ENCODE measurements at regions not wholly inside any gene's neighbourhood (a gene's known extent, or its start where the extent isn't known, plus 50 kb on each side); places are given as distances from the start of the nearest gene placed in this dataset.

GRCh38 chr19:21611659-21612402 is 106.4 kb downstream of the ZNF429 start:
- H4K8ac ChIP-seq (ENCODE audit: low read depth, low read length), result no peak overlapping the region
- no peak overlapping the region for H3K23ac ChIP-seq (ENCODE audit: low read depth, low read length, poor library complexity)
- WGBS, 2 donors (ENCODE audit: extremely low coverage in 2 of 2, insufficient read length in 2 of 2, insufficient replicate concordance in 1 of 2), result no CpG with 5 or more reads among the region's 4 CpGs
- no peak overlapping the region for H2BK12ac ChIP-seq (ENCODE audit: low read length)
- H2BK5ac ChIP-seq (ENCODE audit: low read length), result no peak overlapping the region
- no peak overlapping the region for H2AK5ac ChIP-seq (ENCODE audit: low read depth, low read length)
- H3K4me2 ChIP-seq (ENCODE audit: insufficient read depth, low read length, poor library complexity, severe bottlenecking), result no peak overlapping the region
- H3K9ac ChIP-seq (ENCODE audit: low read depth, low read length, poor library complexity), result no peak overlapping the region
- H3K18ac ChIP-seq (ENCODE audit: low read length), result no peak overlapping the region
- H3K27ac ChIP-seq (replicated peaks; ENCODE audit: low read length), result no peak overlapping the region
- no peak for DNase-seq (ENCODE audit: low spot score)
- no peaks in the 10 kb centered on the region for H3K36me3 ChIP-seq (replicated peaks in 1 of 2; ENCODE audit: control insufficient read depth in 2 of 2, insufficient read depth in 2 of 2, low read length in 2 of 2)
- H2BK120ac ChIP-seq (ENCODE audit: low read depth, low read length), result no peak overlapping the region
- no peak overlapping the region for H4K91ac ChIP-seq (ENCODE audit: low read depth, low read length, poor library complexity)
- no peaks in the 10 kb centered on the region for H3K9me3 ChIP-seq (replicated peaks in 1 of 2; ENCODE audit: control insufficient read depth in 2 of 2, insufficient read depth in 1 of 2, low read depth in 1 of 2, low read length in 2 of 2)
- peaks cover 0 to 3% of the 10 kb centered on the region in 2 donors for H3K4me1 ChIP-seq (ENCODE audit: control insufficient read depth in 2 of 2, insufficient read depth in 1 of 2, low read depth in 1 of 2, low read length in 2 of 2)
- no peak overlapping the region for H3K4ac ChIP-seq (ENCODE audit: low read length)
- H2AFZ ChIP-seq (ENCODE audit: low read length), result no peak overlapping the region
- H2BK15ac ChIP-seq (ENCODE audit: low read length), result no peak overlapping the region
- H3K27me3 ChIP-seq (ENCODE audit: control insufficient read depth in 3 of 3, insufficient read depth in 3 of 3, low read depth in 1 of 3, low read length in 3 of 3), result no peaks in the 10 kb centered on the region
- H3K4me3 ChIP-seq (ENCODE audit: low read length in 2 of 2), result no peak overlapping the region
- no peaks in the 10 kb centered on the region for H3K79me1 ChIP-seq (ENCODE audit: low read depth, low read length)
- H3K14ac ChIP-seq (ENCODE audit: low read length), result no peak overlapping the region

GRCh38 chr19:21610787-21611186 is 105.4 kb downstream of the ZNF429 start:
- no peaks in the 10 kb centered on the region for H3K36me3 ChIP-seq (replicated peaks in 1 of 2; ENCODE audit: control insufficient read depth in 2 of 2, insufficient read depth in 2 of 2, low read length in 2 of 2)
- H2BK15ac ChIP-seq (ENCODE audit: low read length), result no peak overlapping the region
- no peaks in the 10 kb centered on the region for H3K27me3 ChIP-seq (ENCODE audit: control insufficient read depth in 3 of 3, insufficient read depth in 3 of 3, low read depth in 1 of 3, low read length in 3 of 3)
- H3K79me1 ChIP-seq (ENCODE audit: low read depth, low read length), result no peaks in the 10 kb centered on the region
- H3K27ac ChIP-seq (replicated peaks; ENCODE audit: low read length), result no peak overlapping the region
- no peak overlapping the region for H3K14ac ChIP-seq (ENCODE audit: low read length)
- H3K23ac ChIP-seq (ENCODE audit: low read depth, low read length, poor library complexity), result no peak overlapping the region
- no peak overlapping the region for H3K4me2 ChIP-seq (ENCODE audit: insufficient read depth, low read length, poor library complexity, severe bottlenecking)
- H3K9me3 ChIP-seq (replicated peaks in 1 of 2; ENCODE audit: control insufficient read depth in 2 of 2, insufficient read depth in 1 of 2, low read depth in 1 of 2, low read length in 2 of 2), result no peaks in the 10 kb centered on the region
- no peak overlapping the region for H2AK5ac ChIP-seq (ENCODE audit: low read depth, low read length)
- H2BK12ac ChIP-seq (ENCODE audit: low read length), result no peak overlapping the region
- no peak overlapping the region for H3K9ac ChIP-seq (ENCODE audit: low read depth, low read length, poor library complexity)
- no peak overlapping the region for H4K91ac ChIP-seq (ENCODE audit: low read depth, low read length, poor library complexity)
- DNase-seq (ENCODE audit: low spot score), result no peak
- H2AFZ ChIP-seq (ENCODE audit: low read length), result no peak overlapping the region
- H3K18ac ChIP-seq (ENCODE audit: low read length), result no peak overlapping the region
- H3K4me3 ChIP-seq (ENCODE audit: low read length in 2 of 2), result no peak overlapping the region
- H2BK120ac ChIP-seq (ENCODE audit: low read depth, low read length), result no peak overlapping the region
- no peak overlapping the region for H4K8ac ChIP-seq (ENCODE audit: low read depth, low read length)
- no peak overlapping the region for H2BK5ac ChIP-seq (ENCODE audit: low read length)
- peaks cover 0 to 5% of the 10 kb centered on the region in 2 donors for H3K4me1 ChIP-seq (ENCODE audit: control insufficient read depth in 2 of 2, insufficient read depth in 1 of 2, low read depth in 1 of 2, low read length in 2 of 2)
- H3K4ac ChIP-seq (ENCODE audit: low read length), result no peak overlapping the region
- no CpG with 5 or more reads among the region's 1 CpG for WGBS, 2 donors (ENCODE audit: extremely low coverage in 2 of 2, insufficient read length in 2 of 2, insufficient replicate concordance in 1 of 2)

GRCh38 chr19:21610341-21610740 is 104.9 kb downstream of the ZNF429 start:
- H2AK5ac ChIP-seq (ENCODE audit: low read depth, low read length), result no peak overlapping the region

GRCh38 chr19:21608571-21608970 is 103.2 kb downstream of the ZNF429 start:
- Histone ChIP-seq H3K4me1 (ENCODE audit: control insufficient read depth in 2 of 2, insufficient read depth in 1 of 2, low read depth in 1 of 2, low read length in 2 of 2) (peaks cover 2 to 19% of the 10 kb centered on the region in 2 donors), H2AFZ (ENCODE audit: low read length) (no peak overlapping the region), H4K91ac (ENCODE audit: low read depth, low read length, poor library complexity) (no peak overlapping the region), H3K79me1 (ENCODE audit: low read depth, low read length) (no peaks in the 10 kb centered on the region), H3K27me3 (ENCODE audit: control insufficient read depth in 3 of 3, insufficient read depth in 3 of 3, low read depth in 1 of 3, low read length in 3 of 3) (no peaks in the 10 kb centered on the region), H3K27ac (replicated peaks; ENCODE audit: low read length) (no peak overlapping the region), H2BK120ac (ENCODE audit: low read depth, low read length) (no peak overlapping the region), H3K36me3 (replicated peaks in 1 of 2; ENCODE audit: control insufficient read depth in 2 of 2, insufficient read depth in 2 of 2, low read length in 2 of 2) (no peaks in the 10 kb centered on the region), H2BK15ac (ENCODE audit: low read length) (no peak overlapping the region), H3K4ac (ENCODE audit: low read length) (no peak overlapping the region), H3K4me2 (ENCODE audit: insufficient read depth, low read length, poor library complexity, severe bottlenecking) (no peak overlapping the region), H3K14ac (ENCODE audit: low read length) (no peak overlapping the region), H2BK5ac (ENCODE audit: low read length) (no peak overlapping the region), H2BK12ac (ENCODE audit: low read length) (no peak overlapping the region), H3K18ac (ENCODE audit: low read length) (no peak overlapping the region), H3K9me3 (replicated peaks in 1 of 2; ENCODE audit: control insufficient read depth in 2 of 2, insufficient read depth in 1 of 2, low read depth in 1 of 2, low read length in 2 of 2) (no peaks in the 10 kb centered on the region), H3K4me3 (ENCODE audit: low read length in 2 of 2) (no peak overlapping the region), H3K9ac (ENCODE audit: low read depth, low read length, poor library complexity) (no peak overlapping the region), H3K23ac (ENCODE audit: low read depth, low read length, poor library complexity) (no peak overlapping the region), H4K8ac (ENCODE audit: low read depth, low read length) (no peak overlapping the region), H2AK5ac (ENCODE audit: low read depth, low read length) (no peak overlapping the region)
- no CpG with 5 or more reads among the region's 2 CpGs for WGBS, 2 donors (ENCODE audit: extremely low coverage in 2 of 2, insufficient read length in 2 of 2, insufficient replicate concordance in 1 of 2)
- no peak for DNase-seq (ENCODE audit: low spot score)

More at GRCh38 chr19:21610341-21610740, 104.9 kb downstream of the ZNF429 start:
- no peaks in the 10 kb centered on the region for H3K27me3 ChIP-seq (ENCODE audit: control insufficient read depth in 3 of 3, insufficient read depth in 3 of 3, low read depth in 1 of 3, low read length in 3 of 3)
- no peak overlapping the region for H3K4me3 ChIP-seq (ENCODE audit: low read length in 2 of 2)
- no peak overlapping the region for H3K4ac ChIP-seq (ENCODE audit: low read length)
- no peak overlapping the region for H4K8ac ChIP-seq (ENCODE audit: low read depth, low read length)
- no peaks in the 10 kb centered on the region for H3K9me3 ChIP-seq (replicated peaks in 1 of 2; ENCODE audit: control insufficient read depth in 2 of 2, insufficient read depth in 1 of 2, low read depth in 1 of 2, low read length in 2 of 2)
- H3K23ac ChIP-seq (ENCODE audit: low read depth, low read length, poor library complexity), result no peak overlapping the region
- H2BK15ac ChIP-seq (ENCODE audit: low read length), result no peak overlapping the region
- WGBS, 2 donors (ENCODE audit: extremely low coverage in 2 of 2, insufficient read length in 2 of 2, insufficient replicate concordance in 1 of 2), result no CpG with 5 or more reads among the region's 3 CpGs
- H2BK5ac ChIP-seq (ENCODE audit: low read length), result no peak overlapping the region
- no peak overlapping the region for H3K18ac ChIP-seq (ENCODE audit: low read length)
- no peak overlapping the region for H4K91ac ChIP-seq (ENCODE audit: low read depth, low read length, poor library complexity)
- H3K79me1 ChIP-seq (ENCODE audit: low read depth, low read length), result no peaks in the 10 kb centered on the region
- H3K4me2 ChIP-seq (ENCODE audit: insufficient read depth, low read length, poor library complexity, severe bottlenecking), result no peak overlapping the region
- no peak overlapping the region for H3K27ac ChIP-seq (replicated peaks; ENCODE audit: low read length)
- peaks cover 0 to 6% of the 10 kb centered on the region in 2 donors for H3K4me1 ChIP-seq (ENCODE audit: control insufficient read depth in 2 of 2, insufficient read depth in 1 of 2, low read depth in 1 of 2, low read length in 2 of 2)
- H2AFZ ChIP-seq (ENCODE audit: low read length), result no peak overlapping the region
- H3K14ac ChIP-seq (ENCODE audit: low read length), result no peak overlapping the region
- H2BK12ac ChIP-seq (ENCODE audit: low read length), result no peak overlapping the region
- no peak for DNase-seq (ENCODE audit: low spot score)
- no peak overlapping the region for H2BK120ac ChIP-seq (ENCODE audit: low read depth, low read length)
- H3K9ac ChIP-seq (ENCODE audit: low read depth, low read length, poor library complexity), result no peak overlapping the region
- H3K36me3 ChIP-seq (replicated peaks in 1 of 2; ENCODE audit: control insufficient read depth in 2 of 2, insufficient read depth in 2 of 2, low read length in 2 of 2), result no peaks in the 10 kb centered on the region

Data from neuronal stem cell (in vitro differentiated cells).